ENCODE measurements at regions not wholly inside any gene's neighbourhood (a gene's known extent, or its start where the extent isn't known, plus 50 kb on each side); places are given as distances from the start of the nearest gene placed in this dataset.

- no peak for TF ChIP-seq ATF2 (IDR thresholded peaks at IDR 0.05; ENCODE audit: low read length)
- TF ChIP-seq TCF12 (IDR thresholded peaks at IDR 0.05; ENCODE audit: low read depth, low read length): no peak
- TF ChIP-seq MAX (IDR thresholded peaks at IDR 0.05; ENCODE audit: low read depth, low read length): no peak
Observed at GRCh38 chr10:57535306-57535705, 732.4 kb downstream of the IPMK start (continued).

- CTCF ChIA-PET: no interaction called here
- Histone ChIP-seq H3K9ac (ENCODE audit: control insufficient read depth, insufficient read depth, low read length) (no peak overlapping the region), H3K9me3 (replicated peaks; ENCODE audit: control insufficient read depth, insufficient read depth, low read length) (no peaks in the 10 kb centered on the region), H3K36me3 (ENCODE audit: control insufficient read depth in 2 of 2, insufficient read depth in 2 of 2, low read length in 1 of 2) (no peaks in the 10 kb centered on the region), H4K20me1 (ENCODE audit: control insufficient read depth, insufficient read depth) (no peaks in the 10 kb centered on the region), H3K27me3 (replicated peaks in 1 of 2; ENCODE audit: control insufficient read depth in 2 of 2, insufficient read depth in 2 of 2, low read length in 1 of 2) (no peaks in the 10 kb centered on the region), H3K4me1 (ENCODE audit: control insufficient read depth, insufficient read depth, low read length) (no peaks in the 10 kb centered on the region), H3K27ac (ENCODE audit: control insufficient read depth, insufficient read depth) (no peak overlapping the region), H3K79me2 (ENCODE audit: control insufficient read depth, insufficient read depth, low read length) (no peaks in the 10 kb centered on the region), H2AFZ (ENCODE audit: control insufficient read depth, low read depth, low read length) (no peak overlapping the region), H3K4me2 (ENCODE audit: control insufficient read depth, insufficient read depth) (no peak overlapping the region), H3K4me3 (no peak overlapping the region)
- TF ChIP-seq CHD1 (IDR thresholded peaks at IDR 0.05; ENCODE audit: low read depth, low read length) (no peak), POLR2AphosphoS5 (IDR thresholded peaks at IDR 0.05; ENCODE audit: low read length) (no peak), SIN3A (IDR thresholded peaks at IDR 0.05; ENCODE audit: low read depth, low read length) (no peak), MTA3 (IDR thresholded peaks at IDR 0.05; ENCODE audit: borderline replicate concordance, low read length) (no peak), KAT2A (conservative IDR thresholded peaks at IDR 0.05; ENCODE audit: control insufficient read depth, low read depth, low read length) (no peak), USF2 (IDR thresholded peaks at IDR 0.05; ENCODE audit: borderline replicate concordance, low read depth, low read length) (no peak), NBN (IDR thresholded peaks at IDR 0.05) (no peak), SMAD5 (IDR thresholded peaks at IDR 0.05; ENCODE audit: low read depth) (no peak), RAD51 (IDR thresholded peaks at IDR 0.05) (no peak), CBX3 (IDR thresholded peaks at IDR 0.05; ENCODE audit: borderline replicate concordance, low read depth) (no peak), RCOR1 (conservative IDR thresholded peaks at IDR 0.05; ENCODE audit: low read depth, low read length) (no peak), ZNF207 (IDR thresholded peaks at IDR 0.05; ENCODE audit: borderline replicate concordance) (no peak), EP300 (IDR thresholded peaks at IDR 0.05; ENCODE audit: borderline replicate concordance in 1 of 2, control insufficient read depth in 1 of 2, low read depth in 2 of 2, low read length in 2 of 2) (no peak), BRCA1 (IDR thresholded peaks at IDR 0.05; ENCODE audit: low read depth, low read length) (no peak), CBX5 (IDR thresholded peaks at IDR 0.05; ENCODE audit: low read depth) (no peak), HCFC1 (IDR thresholded peaks at IDR 0.05; ENCODE audit: low read length) (no peak), ZNF622 (IDR thresholded peaks at IDR 0.05) (no peak), EZH2 (IDR thresholded peaks at IDR 0.05; ENCODE audit: borderline replicate concordance, control insufficient read depth, low read depth, low read length) (no peak), CTCF (IDR thresholded peaks at IDR 0.05 in 2 of 3, conservative IDR thresholded peaks at IDR 0.05 in 1 of 3; ENCODE audit: control insufficient read depth in 2 of 3, extremely low read depth in 1 of 3, insufficient read depth in 1 of 3, low read depth in 3 of 3, low read length in 3 of 3) (no peak), NFXL1 (IDR thresholded peaks at IDR 0.05; ENCODE audit: borderline replicate concordance) (no peak)
- ATAC-seq: no peak
- no TSS peak for BruUV-seq (replicated peaks)
- no peak for FAIRE-seq
- RAD21 ChIA-PET (ENCODE audit: unreplicated experiment): no interaction called here
- POLR2A ChIA-PET: no interaction called here
- no peak for DNase-seq (ENCODE audit: low read depth, low spot score)
- 42% methylated on average over 9 of the region's 9 CpGs for WGBS (ENCODE audit: insufficient coverage, insufficient replicate concordance, low lambda C conversion rate, missing lambda C conversion rate)
- in situ Hi-C loops (cut with MboI) (no loop called here), intact Hi-C loops (cut with micrococcal nuclease; ENCODE audit: unreplicated experiment) (no loop called here)
- SMC1A ChIA-PET (ENCODE audit: uncharacterized antibody, unreplicated experiment): no interaction called here
Observed at GRCh38 chr10:57513637-57514036, 754.1 kb downstream of the IPMK start.

Data from GM12878 (cell line).